Erythroblast (primary cell): ENCODE measurements at regions not wholly inside any gene's neighbourhood (a gene's known extent, or its start where the extent isn't known, plus 50 kb on each side); places are given as distances from the start of the nearest gene placed in this dataset.
"Not testable (repeated sequence)": the region's sequence is repeated elsewhere in the genome, so short reads cannot be mapped to it uniquely, and the experiment has no call there.

ENCODE experiments used
- DNase-seq, 2 experiments: peaks; one replicate each; lab custom pipeline; 2025; lab: John Stamatoyannopoulos, UW
- GATA1 ChIP-seq: IDR thresholded peaks from 2 replicates; pipeline ENCODE4 v1.6.1; 2011; ENCODE audit warnings: low read depth, mild to moderate bottlenecking, control low read depth, low read length, moderate library complexity
- POLR2A ChIP-seq: IDR thresholded peaks from 2 replicates; pipeline ENCODE4 v1.6.1; 2011; ENCODE audit warnings: mild to moderate bottlenecking, low read length

GRCh38 chr17:70577456-70577855 is 408.1 kb downstream of the KCNJ2 start:
- TF ChIP-seq GATA1, result no peak
- no peak for TF ChIP-seq POLR2A
- DNase-seq, result no peak

- DNase-seq, result no peak
- TF ChIP-seq GATA1 (no peak), POLR2A (no peak)
Observed at GRCh38 chr17:70581459-70581858, 412.1 kb downstream of the KCNJ2 start.

GRCh38 chr17:70582777-70583176 is 413.4 kb downstream of the KCNJ2 start:
- no peak for DNase-seq
- TF ChIP-seq POLR2A (no peak), GATA1 (no peak)

GRCh38 chr17:70584255-70584654 is 414.9 kb downstream of the KCNJ2 start:
- no peak for DNase-seq
- TF ChIP-seq GATA1, result no peak
- no peak for TF ChIP-seq POLR2A

- no peak for DNase-seq
- TF ChIP-seq GATA1 (no peak), POLR2A (no peak)
Observed at GRCh38 chr17:70588003-70588402, 418.7 kb downstream of the KCNJ2 start.

GRCh38 chr17:70597774-70598173 is 428.4 kb downstream of the KCNJ2 start:
- no peak for DNase-seq
- TF ChIP-seq GATA1 (no peak), POLR2A (no peak)

- no peak for DNase-seq
- TF ChIP-seq GATA1 (no peak), POLR2A (no peak)
Observed at GRCh38 chr17:70599198-70599597, 429.9 kb downstream of the KCNJ2 start.

- DNase-seq, result not testable (repeated sequence)
Observed at GRCh38 chr17:70599945-70600344, 430.6 kb downstream of the KCNJ2 start.

- no peak for TF ChIP-seq GATA1
- no peak for TF ChIP-seq POLR2A
- no peak for DNase-seq
Observed at GRCh38 chr17:70603226-70603625, 433.9 kb downstream of the KCNJ2 start.

- no peak for DNase-seq
- no peak for TF ChIP-seq POLR2A
- no peak for TF ChIP-seq GATA1
Observed at GRCh38 chr17:70604854-70605253, 435.5 kb downstream of the KCNJ2 start.

- no peak for TF ChIP-seq GATA1
Observed at GRCh38 chr17:70606086-70606485, 436.8 kb downstream of the KCNJ2 start.

GRCh38 chr17:70608193-70608592 is 438.9 kb downstream of the KCNJ2 start:
- DNase-seq, result no peak
- TF ChIP-seq POLR2A (no peak), GATA1 (no peak)

More at GRCh38 chr17:70606086-70606485, 436.8 kb downstream of the KCNJ2 start:
- no peak for DNase-seq

GRCh38 chr17:70608957-70609356 is 439.6 kb downstream of the KCNJ2 start:
- TF ChIP-seq POLR2A (no peak), GATA1 (no peak)
- no peak for DNase-seq

- no peak for TF ChIP-seq GATA1
- TF ChIP-seq POLR2A, result no peak
Observed at GRCh38 chr17:70609566-70609965, 440.2 kb downstream of the KCNJ2 start.

GRCh38 chr17:70610161-70610560 is 440.8 kb downstream of the KCNJ2 start:
- no peak for DNase-seq
- no peak for TF ChIP-seq POLR2A
- no peak for TF ChIP-seq GATA1

More at GRCh38 chr17:70609566-70609965, 440.2 kb downstream of the KCNJ2 start:
- DNase-seq, result no peak

GRCh38 chr17:70613681-70614080 is 444.3 kb downstream of the KCNJ2 start:
- TF ChIP-seq GATA1 (no peak), POLR2A (no peak)
- no peak for DNase-seq
